GM23338 (cell line): ENCODE measurements at regions not wholly inside any gene's neighbourhood (a gene's known extent, or its start where the extent isn't known, plus 50 kb on each side); places are given as distances from the start of the nearest gene placed in this dataset.

ENCODE experiments used
- ATAC-seq: fragments of 200-7000 bp; cut with Tn5 transposase; 3 replicates; pipeline ENCODE4 v1.9.1; 2020
- DNase-seq: peaks from one replicate; pipeline ENCODE4 v3.0.0-alpha.2; 2015; ENCODE audit warnings: low spot score
- H2AFZ ChIP-seq: fragments of 200-600 bp; sonication (generic); 2 replicates; pipeline ENCODE4 v1.8.0; 2016; ENCODE audit warnings: antibody characterized with exemption, mild to moderate bottlenecking, moderate library complexity
- H3F3A ChIP-seq: fragments of 200-600 bp; sonication (generic); replicated peaks from 2 replicates; pipeline ENCODE4 v1.8.0; 2017; ENCODE audit warnings: antibody characterized with exemption, mixed run types, low read depth
- H3K27ac ChIP-seq: fragments of 200-600 bp; sonication (generic); 2 replicates; pipeline ENCODE4 v1.6.1; 2016; ENCODE audit warnings: low read depth
- H3K27me3 ChIP-seq: fragments of 200-600 bp; sonication (generic); 2 replicates; pipeline ENCODE4 v1.8.0; 2016; ENCODE audit warnings: mild to moderate bottlenecking, mixed run types, moderate library complexity; ENCODE audit not compliant: insufficient read depth
- H3K36me3 ChIP-seq: fragments of 200-600 bp; sonication (generic); 2 replicates; pipeline ENCODE4 v1.8.0; 2016; ENCODE audit warnings: mild to moderate bottlenecking; ENCODE audit not compliant: insufficient read depth
- H3K4me1 ChIP-seq: fragments of 200-600 bp; sonication (generic); 2 replicates; pipeline ENCODE4 v1.8.0; 2016; ENCODE audit warnings: mild to moderate bottlenecking, moderate library complexity; ENCODE audit not compliant: insufficient read depth
- H3K4me2 ChIP-seq: fragments of 200-600 bp; sonication (generic); 2 replicates; pipeline ENCODE4 v1.7.1; 2017; ENCODE audit warnings: mixed run types
- H3K4me3 ChIP-seq: fragments of 200-600 bp; sonication (generic); 2 replicates; pipeline ENCODE4 v1.6.1; 2016; ENCODE audit warnings: mixed run types
- H3K79me2 ChIP-seq: fragments of 200-600 bp; sonication (generic); replicated peaks from 2 replicates; pipeline ENCODE4 v1.8.0; 2017; ENCODE audit warnings: mild to moderate bottlenecking; ENCODE audit not compliant: insufficient read depth
- H3K9me2 ChIP-seq: fragments of 200-600 bp; sonication (generic); 2 replicates; pipeline ENCODE4 v1.8.0; 2017; ENCODE audit not compliant: insufficient read depth
- H4K20me1 ChIP-seq: fragments of 200-600 bp; sonication (generic); replicated peaks from 2 replicates; pipeline ENCODE4 v1.8.0; 2017; ENCODE audit warnings: mild to moderate bottlenecking; ENCODE audit not compliant: insufficient read depth
- H3K27ac Mint-ChIP-seq: 2 replicates; pipeline ENCODE4 v1.8.0; 2020; ENCODE audit warnings: inconsistent platforms, mild to moderate bottlenecking, moderate library complexity, mixed read lengths
- H3K27me3 Mint-ChIP-seq: 3 replicates; pipeline ENCODE4 v1.8.0; 2022; ENCODE audit warnings: low read depth, mild to moderate bottlenecking, moderate library complexity, mixed read lengths, inconsistent platforms; ENCODE audit not compliant: insufficient read depth, poor library complexity
- H3K36me3 Mint-ChIP-seq: 3 replicates; pipeline ENCODE4 v1.8.0; 2021; ENCODE audit warnings: low read depth, mild to moderate bottlenecking, inconsistent platforms, moderate library complexity, mixed read lengths
- H3K4me1 Mint-ChIP-seq: 3 replicates; pipeline ENCODE4 v1.8.0; 2020; ENCODE audit warnings: mild to moderate bottlenecking, inconsistent platforms, mixed read lengths
- H3K4me3 Mint-ChIP-seq: 3 replicates; pipeline ENCODE4 v1.8.0; 2021; ENCODE audit warnings: moderate library complexity, mild to moderate bottlenecking, inconsistent platforms, mixed read lengths
- H3K9me3 Mint-ChIP-seq: 3 replicates; pipeline ENCODE4 v1.8.0; 2020; ENCODE audit warnings: moderate library complexity, mild to moderate bottlenecking, inconsistent platforms, mixed read lengths
- CREB1 ChIP-seq: fragments of 250-450 bp; sonication (Bioruptor Pico); IDR thresholded peaks from 2 replicates; pipeline ENCODE4 v1.5.0; 2020; ENCODE audit warnings: low read depth, mild to moderate bottlenecking, moderate library complexity
- EZH2 ChIP-seq: fragments of 200-600 bp; sonication (generic); IDR thresholded peaks from one replicate; pipeline ENCODE4 v1.8.0; 2017; ENCODE audit warnings: antibody characterized with exemption, mild to moderate bottlenecking, low read depth; ENCODE audit not compliant: unreplicated experiment
- EZH2phosphoT487 ChIP-seq: fragments of 200-600 bp; sonication (generic); IDR thresholded peaks from one replicate; pipeline ENCODE4 v1.8.1; 2018; ENCODE audit warnings: antibody characterized with exemption; ENCODE audit not compliant: unreplicated experiment
- JUNB ChIP-seq: IDR thresholded peaks from one replicate; pipeline ENCODE4 v1.6.1; 2016; ENCODE audit warnings: antibody characterized with exemption; ENCODE audit not compliant: unreplicated experiment
- NANOG ChIP-seq: IDR thresholded peaks from 2 replicates; pipeline ENCODE4 v1.6.1; 2016; ENCODE audit warnings: antibody characterized with exemption, borderline replicate concordance
- POLR2AphosphoS5 ChIP-seq: IDR thresholded peaks from 2 replicates; pipeline ENCODE4 v1.6.1; 2016; ENCODE audit warnings: antibody characterized with exemption, low read depth
- REST ChIP-seq: IDR thresholded peaks from one replicate; pipeline ENCODE4 v1.6.1; 2018; ENCODE audit warnings: antibody characterized with exemption; ENCODE audit not compliant: unreplicated experiment
- STAT1 ChIP-seq: IDR thresholded peaks from one replicate; pipeline ENCODE4 v1.6.1; 2016; ENCODE audit warnings: antibody characterized with exemption; ENCODE audit not compliant: unreplicated experiment
- ZNF114 ChIP-seq: fragments of 250-450 bp; sonication (Bioruptor Pico); IDR thresholded peaks from 2 replicates; pipeline ENCODE4 v1.5.0; 2020; ENCODE audit warnings: mild to moderate bottlenecking, moderate library complexity
- ZNF331 ChIP-seq: fragments of 250-450 bp; sonication (Bioruptor Pico); IDR thresholded peaks from 2 replicates; pipeline ENCODE4 v1.5.0; 2020; ENCODE audit warnings: low read depth, mild to moderate bottlenecking, moderate library complexity
- ZNF462 ChIP-seq: fragments of 250-450 bp; sonication (Bioruptor Pico); IDR thresholded peaks from 2 replicates; pipeline ENCODE4 v1.5.0; 2020; ENCODE audit warnings: mild to moderate bottlenecking, moderate library complexity
- TF ChIP-seq, protein P1 (sequence below): IDR thresholded peaks from 2 replicates; pipeline ENCODE4 v1.6.1; 2016; ENCODE audit warnings: antibody characterized with exemption
- TF ChIP-seq, protein P2 (sequence below), 2 experiments: fragments of 200-600 bp in 1 of 2; sonication (generic) in 1 of 2; conservative IDR thresholded peaks; 2 replicates each; pipeline versions ENCODE4 v1.5.1 to v1.6.1; 2016 to 2017; ENCODE audit warnings: antibody characterized with exemption in 2 of 2, low read depth in 2 of 2, mild to moderate bottlenecking in 2 of 2, moderate library complexity in 1 of 2

GRCh38 chrX:26008042-26008441 is 130.1 kb upstream of the MAGEB18 start:
- Mint-ChIP-seq H3K36me3 (no peaks in the 10 kb centered on the region), H3K4me1 (no peaks in the 10 kb centered on the region), H3K9me3 (no peaks in the 10 kb centered on the region), H3K4me3 (no peak overlapping the region), H3K27me3 (no peaks in the 10 kb centered on the region), H3K27ac (no peak overlapping the region)
- Histone ChIP-seq H3K27me3 (no peaks in the 10 kb centered on the region), H3K36me3 (no peaks in the 10 kb centered on the region), H2AFZ (no peak overlapping the region), H3K27ac (no peak overlapping the region), H3K4me3 (no peak overlapping the region), H3K9me2 (no peaks in the 10 kb centered on the region), H3F3A (no peaks in the 10 kb centered on the region), H3K4me1 (no peaks in the 10 kb centered on the region), H4K20me1 (no peaks in the 10 kb centered on the region), H3K79me2 (no peaks in the 10 kb centered on the region), H3K4me2 (no peak overlapping the region)
- DNase-seq (no peak), ATAC-seq (no peak)
- no peak for TF ChIP-seq EZH2phosphoT487
- TF ChIP-seq ZNF462, result no peak
- TF ChIP-seq STAT1, result no peak
- TF ChIP-seq, protein P1, sequence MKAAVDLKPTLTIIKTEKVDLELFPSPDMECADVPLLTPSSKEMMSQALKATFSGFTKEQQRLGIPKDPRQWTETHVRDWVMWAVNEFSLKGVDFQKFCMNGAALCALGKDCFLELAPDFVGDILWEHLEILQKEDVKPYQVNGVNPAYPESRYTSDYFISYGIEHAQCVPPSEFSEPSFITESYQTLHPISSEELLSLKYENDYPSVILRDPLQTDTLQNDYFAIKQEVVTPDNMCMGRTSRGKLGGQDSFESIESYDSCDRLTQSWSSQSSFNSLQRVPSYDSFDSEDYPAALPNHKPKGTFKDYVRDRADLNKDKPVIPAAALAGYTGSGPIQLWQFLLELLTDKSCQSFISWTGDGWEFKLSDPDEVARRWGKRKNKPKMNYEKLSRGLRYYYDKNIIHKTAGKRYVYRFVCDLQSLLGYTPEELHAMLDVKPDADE, result no peak
- no peak for TF ChIP-seq ZNF114
- TF ChIP-seq CREB1 (CRISPR knock-in tag), result no peak
- TF ChIP-seq JUNB, result no peak
- no peak for TF ChIP-seq POLR2AphosphoS5
- no peak for TF ChIP-seq NANOG
- TF ChIP-seq REST, result no peak
- no peak for TF ChIP-seq EZH2
- TF ChIP-seq, protein P2, sequence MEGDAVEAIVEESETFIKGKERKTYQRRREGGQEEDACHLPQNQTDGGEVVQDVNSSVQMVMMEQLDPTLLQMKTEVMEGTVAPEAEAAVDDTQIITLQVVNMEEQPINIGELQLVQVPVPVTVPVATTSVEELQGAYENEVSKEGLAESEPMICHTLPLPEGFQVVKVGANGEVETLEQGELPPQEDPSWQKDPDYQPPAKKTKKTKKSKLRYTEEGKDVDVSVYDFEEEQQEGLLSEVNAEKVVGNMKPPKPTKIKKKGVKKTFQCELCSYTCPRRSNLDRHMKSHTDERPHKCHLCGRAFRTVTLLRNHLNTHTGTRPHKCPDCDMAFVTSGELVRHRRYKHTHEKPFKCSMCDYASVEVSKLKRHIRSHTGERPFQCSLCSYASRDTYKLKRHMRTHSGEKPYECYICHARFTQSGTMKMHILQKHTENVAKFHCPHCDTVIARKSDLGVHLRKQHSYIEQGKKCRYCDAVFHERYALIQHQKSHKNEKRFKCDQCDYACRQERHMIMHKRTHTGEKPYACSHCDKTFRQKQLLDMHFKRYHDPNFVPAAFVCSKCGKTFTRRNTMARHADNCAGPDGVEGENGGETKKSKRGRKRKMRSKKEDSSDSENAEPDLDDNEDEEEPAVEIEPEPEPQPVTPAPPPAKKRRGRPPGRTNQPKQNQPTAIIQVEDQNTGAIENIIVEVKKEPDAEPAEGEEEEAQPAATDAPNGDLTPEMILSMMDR (conservative IDR thresholded peaks at IDR 0.05; ENCODE audit: low read depth in 2 of 2), result no peak
- TF ChIP-seq ZNF331 (CRISPR knock-in tag), result no peak
